ENCODE measurements at regions not wholly inside any gene's neighbourhood (a gene's known extent, or its start where the extent isn't known, plus 50 kb on each side); places are given as distances from the start of the nearest gene placed in this dataset.

DNA sequence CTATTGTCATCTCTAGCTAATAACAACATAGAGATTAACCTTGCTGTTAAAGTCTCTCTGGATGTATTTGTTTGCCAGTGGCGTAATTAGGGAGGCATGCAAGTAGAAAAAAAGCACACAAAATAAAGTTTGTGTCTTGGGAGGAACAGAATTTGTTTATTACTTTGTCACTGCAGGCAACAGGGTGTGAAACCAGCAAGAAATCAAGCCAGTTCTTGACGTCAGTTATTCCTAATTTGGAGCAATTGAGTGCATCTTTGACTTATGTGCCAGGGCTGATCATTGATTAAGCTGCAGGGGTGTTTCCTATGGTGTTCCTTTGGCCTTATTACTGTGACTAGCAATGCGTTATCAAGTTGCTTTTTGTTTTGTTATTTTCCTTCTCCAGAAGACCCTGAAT, 751.0 kb downstream of the KCNA4 start:
- TF ChIP-seq, protein P1, sequence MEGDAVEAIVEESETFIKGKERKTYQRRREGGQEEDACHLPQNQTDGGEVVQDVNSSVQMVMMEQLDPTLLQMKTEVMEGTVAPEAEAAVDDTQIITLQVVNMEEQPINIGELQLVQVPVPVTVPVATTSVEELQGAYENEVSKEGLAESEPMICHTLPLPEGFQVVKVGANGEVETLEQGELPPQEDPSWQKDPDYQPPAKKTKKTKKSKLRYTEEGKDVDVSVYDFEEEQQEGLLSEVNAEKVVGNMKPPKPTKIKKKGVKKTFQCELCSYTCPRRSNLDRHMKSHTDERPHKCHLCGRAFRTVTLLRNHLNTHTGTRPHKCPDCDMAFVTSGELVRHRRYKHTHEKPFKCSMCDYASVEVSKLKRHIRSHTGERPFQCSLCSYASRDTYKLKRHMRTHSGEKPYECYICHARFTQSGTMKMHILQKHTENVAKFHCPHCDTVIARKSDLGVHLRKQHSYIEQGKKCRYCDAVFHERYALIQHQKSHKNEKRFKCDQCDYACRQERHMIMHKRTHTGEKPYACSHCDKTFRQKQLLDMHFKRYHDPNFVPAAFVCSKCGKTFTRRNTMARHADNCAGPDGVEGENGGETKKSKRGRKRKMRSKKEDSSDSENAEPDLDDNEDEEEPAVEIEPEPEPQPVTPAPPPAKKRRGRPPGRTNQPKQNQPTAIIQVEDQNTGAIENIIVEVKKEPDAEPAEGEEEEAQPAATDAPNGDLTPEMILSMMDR (IDR thresholded peaks at IDR 0.05; ENCODE audit: borderline replicate concordance, extremely low read depth, low read length, poor library complexity, severe bottlenecking) = no peak
- TF ChIP-seq EZH2 (IDR thresholded peaks at IDR 0.05; ENCODE audit: borderline replicate concordance, low read depth, low read length, severe bottlenecking) = no peak

Measured in DND-41 (cell line).